Hepatocyte (in vitro differentiated cells): ENCODE measurements at regions not wholly inside any gene's neighbourhood (a gene's known extent, or its start where the extent isn't known, plus 50 kb on each side); places are given as distances from the start of the nearest gene placed in this dataset.

Experiments
- DNase-seq: peaks from one replicate; pipeline ENCODE4 v3.0.0-alpha.2; 2016; ENCODE audit warnings: low spot score
- H2AFZ ChIP-seq: fragments of 200-600 bp; sonication (generic); 2 replicates; pipeline ENCODE4 v1.6.0; 2016; ENCODE audit warnings: antibody characterized with exemption, mild to moderate bottlenecking
- H3K27ac ChIP-seq: fragments of 200-600 bp; sonication (generic); 2 replicates; pipeline ENCODE4 v1.5.1; 2016; ENCODE audit warnings: mild to moderate bottlenecking
- H3K27me3 ChIP-seq: fragments of 200-600 bp; sonication (generic); 2 replicates; pipeline ENCODE4 v1.6.1; 2016
- H3K36me3 ChIP-seq: fragments of 200-600 bp; sonication (generic); replicated peaks from 2 replicates; pipeline ENCODE4 v1.5.1; 2016; ENCODE audit warnings: low read depth; ENCODE audit not compliant: insufficient read depth
- H3K4me1 ChIP-seq: fragments of 200-600 bp; sonication (generic); 2 replicates; pipeline ENCODE4 v1.5.1; 2016; ENCODE audit warnings: mild to moderate bottlenecking, moderate library complexity; ENCODE audit not compliant: insufficient read depth
- H3K4me2 ChIP-seq: fragments of 200-600 bp; sonication (generic); 2 replicates; pipeline ENCODE4 v1.6.0; 2016
- H3K4me3 ChIP-seq: fragments of 200-600 bp; sonication (generic); 2 replicates; pipeline ENCODE4 v1.5.1; 2016; ENCODE audit warnings: mild to moderate bottlenecking
- H3K79me2 ChIP-seq: fragments of 200-600 bp; sonication (generic); 2 replicates; pipeline ENCODE4 v1.6.0; 2017; ENCODE audit warnings: mild to moderate bottlenecking
- H3K9me2 ChIP-seq: fragments of 200-600 bp; sonication (generic); replicated peaks from 2 replicates; pipeline ENCODE4 v1.6.0; 2017; ENCODE audit warnings: mild to moderate bottlenecking; ENCODE audit not compliant: insufficient read depth
- H3K9me3 ChIP-seq: fragments of 200-600 bp; sonication (generic); 2 replicates; pipeline ENCODE4 v1.5.1; 2016; ENCODE audit warnings: low read depth, mild to moderate bottlenecking
- H4K20me1 ChIP-seq: fragments of 200-600 bp; sonication (generic); 2 replicates; pipeline ENCODE4 v1.6.0; 2016; ENCODE audit warnings: mild to moderate bottlenecking; ENCODE audit not compliant: insufficient read depth, poor library complexity, severe bottlenecking
- CTCF ChIP-seq: fragments of 200-600 bp; sonication (generic); IDR thresholded peaks from 2 replicates; pipeline ENCODE4 v1.5.1; 2016; ENCODE audit warnings: antibody characterized with exemption, mild to moderate bottlenecking; ENCODE audit not compliant: poor library complexity
- EZH2 ChIP-seq: fragments of 200-600 bp; sonication (generic); IDR thresholded peaks from 2 replicates; pipeline ENCODE4 v1.6.1; 2016; ENCODE audit warnings: antibody characterized with exemption, mild to moderate bottlenecking, borderline replicate concordance
- EZH2phosphoT487 ChIP-seq: fragments of 200-600 bp; sonication (generic); IDR thresholded peaks from one replicate; pipeline ENCODE4 v1.6.1; 2018; ENCODE audit warnings: antibody characterized with exemption, mild to moderate bottlenecking, low read depth, moderate library complexity; ENCODE audit not compliant: unreplicated experiment, severe bottlenecking
- WGBS: methylation state at CpG from one replicate; pipeline ENCODE4 v1.1.6; 2016; ENCODE audit warnings: low lambda C conversion rate; ENCODE audit errors: missing lambda C conversion rate; 5-methylcytosine and 5-hydroxymethylcytosine counted together

- Histone ChIP-seq H3K36me3 (no peaks in the 10 kb centered on the region), H3K4me3 (no peak overlapping the region), H3K9me2 (no peaks in the 10 kb centered on the region), H3K79me2 (no peaks in the 10 kb centered on the region), H3K9me3 (no peaks in the 10 kb centered on the region), H3K4me2 (no peak overlapping the region), H3K27me3 (no peaks in the 10 kb centered on the region), H4K20me1 (no peaks in the 10 kb centered on the region), H3K27ac (no peak overlapping the region), H3K4me1 (no peaks in the 10 kb centered on the region), H2AFZ (no peak overlapping the region)
- TF ChIP-seq CTCF: no peak
- TF ChIP-seq EZH2: no peak
- TF ChIP-seq EZH2phosphoT487: no peak
- DNase-seq: no peak
- WGBS: 89% methylated on average over 4 of the region's 4 CpGs
Observed at GRCh38 chr6:134689641-134690040, 260.3 kb downstream of the ALDH8A1 start.

- H4K20me1 ChIP-seq: no peaks in the 10 kb centered on the region
- H3K4me2 ChIP-seq: no peak overlapping the region
- H3K9me2 ChIP-seq: no peaks in the 10 kb centered on the region
- no peaks in the 10 kb centered on the region for H3K9me3 ChIP-seq
- no peak overlapping the region for H3K4me3 ChIP-seq
- no peak overlapping the region for H2AFZ ChIP-seq
- no peaks in the 10 kb centered on the region for H3K36me3 ChIP-seq
- 59% methylated on average over 4 of the region's 4 CpGs for WGBS
- H3K79me2 ChIP-seq: no peaks in the 10 kb centered on the region
- no peaks in the 10 kb centered on the region for H3K27me3 ChIP-seq
- no peak for DNase-seq
- H3K4me1 ChIP-seq: no peaks in the 10 kb centered on the region
- no peak for TF ChIP-seq EZH2
- TF ChIP-seq CTCF: no peak
- no peak for TF ChIP-seq EZH2phosphoT487
- H3K27ac ChIP-seq: no peak overlapping the region
Observed at GRCh38 chr6:134689177-134689576, 260.7 kb downstream of the ALDH8A1 start.

GRCh38 chr6:134686071-134686470 lies 263.8 kb downstream of the ALDH8A1 start:
- no peak overlapping the region for H3K27ac ChIP-seq
- no peaks in the 10 kb centered on the region for H3K9me3 ChIP-seq
- no peak overlapping the region for H2AFZ ChIP-seq
- 78% methylated on average over 6 of the region's 6 CpGs for WGBS
- H3K27me3 ChIP-seq: no peaks in the 10 kb centered on the region
- TF ChIP-seq CTCF: no peak
- no peak for TF ChIP-seq EZH2
- no peak for TF ChIP-seq EZH2phosphoT487
- no peaks in the 10 kb centered on the region for H3K9me2 ChIP-seq
- H3K4me1 ChIP-seq: no peaks in the 10 kb centered on the region
- no peaks in the 10 kb centered on the region for H3K79me2 ChIP-seq
- no peak overlapping the region for H3K4me2 ChIP-seq
- no peaks in the 10 kb centered on the region for H4K20me1 ChIP-seq
- H3K36me3 ChIP-seq: no peaks in the 10 kb centered on the region
- DNase-seq: no peak
- no peak overlapping the region for H3K4me3 ChIP-seq

DNA sequence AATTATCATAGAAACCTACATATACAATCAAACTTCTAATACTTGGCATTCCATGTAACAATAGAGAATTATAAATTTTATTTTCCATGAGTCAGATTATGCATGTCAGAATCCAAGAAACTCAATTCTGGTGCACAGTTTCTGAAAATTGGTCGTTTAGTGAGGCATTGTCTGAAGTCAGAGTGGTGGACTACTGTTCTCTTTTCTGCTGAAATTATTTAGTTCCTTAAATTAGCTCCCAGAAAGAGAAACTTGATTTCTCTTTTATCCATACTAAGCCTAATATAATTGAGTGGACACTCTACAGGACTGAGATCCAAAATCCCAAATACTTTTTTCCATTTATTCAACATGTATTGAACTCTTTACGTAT lies 265.5 kb downstream of the ALDH8A1 start:
- no peaks in the 10 kb centered on the region for H3K9me2 ChIP-seq
- H3K36me3 ChIP-seq: no peaks in the 10 kb centered on the region
- H3K9me3 ChIP-seq: no peaks in the 10 kb centered on the region
- no peaks in the 10 kb centered on the region for H3K4me1 ChIP-seq
- no peak overlapping the region for H3K27ac ChIP-seq
- 60% methylated on average over 2 of the region's 2 CpGs for WGBS
- DNase-seq: no peak
- no peaks in the 10 kb centered on the region for H3K27me3 ChIP-seq
- H3K4me3 ChIP-seq: no peak overlapping the region
- no peak overlapping the region for H3K4me2 ChIP-seq
- H4K20me1 ChIP-seq: no peaks in the 10 kb centered on the region
- H3K79me2 ChIP-seq: no peaks in the 10 kb centered on the region
- TF ChIP-seq EZH2: no peak
- TF ChIP-seq EZH2phosphoT487: no peak
- TF ChIP-seq CTCF: no peak
- no peak overlapping the region for H2AFZ ChIP-seq
